ENCODE measurements at regions not wholly inside any gene's neighbourhood (a gene's known extent, or its start where the extent isn't known, plus 50 kb on each side); places are given as distances from the start of the nearest gene placed in this dataset.
A peak's percentile ranks its signal among the peaks of the same experiment; 100 is the strongest.

- no peak for TF ChIP-seq NFIC (IDR thresholded peaks at IDR 0.05)
- no peak for TF ChIP-seq CREB1 (IDR thresholded peaks at IDR 0.05; ENCODE audit: low read depth)
- TF ChIP-seq ZBTB7A (IDR thresholded peaks at IDR 0.05; ENCODE audit: low read depth) = no peak
- no peak for TF ChIP-seq FOXM1 (IDR thresholded peaks at IDR 0.05; ENCODE audit: borderline replicate concordance, low read depth)
- no peak for TF ChIP-seq REST (IDR thresholded peaks at IDR 0.05; ENCODE audit: low read depth)
- TF ChIP-seq RAD21 (IDR thresholded peaks at IDR 0.05; ENCODE audit: low read depth) = no peak
- TF ChIP-seq EGR1 (IDR thresholded peaks at IDR 0.05) = no peak
These were observed 212.2 kb upstream of the FAT1 start for GRCh38 chr4:186935901-186936300.

DNA sequence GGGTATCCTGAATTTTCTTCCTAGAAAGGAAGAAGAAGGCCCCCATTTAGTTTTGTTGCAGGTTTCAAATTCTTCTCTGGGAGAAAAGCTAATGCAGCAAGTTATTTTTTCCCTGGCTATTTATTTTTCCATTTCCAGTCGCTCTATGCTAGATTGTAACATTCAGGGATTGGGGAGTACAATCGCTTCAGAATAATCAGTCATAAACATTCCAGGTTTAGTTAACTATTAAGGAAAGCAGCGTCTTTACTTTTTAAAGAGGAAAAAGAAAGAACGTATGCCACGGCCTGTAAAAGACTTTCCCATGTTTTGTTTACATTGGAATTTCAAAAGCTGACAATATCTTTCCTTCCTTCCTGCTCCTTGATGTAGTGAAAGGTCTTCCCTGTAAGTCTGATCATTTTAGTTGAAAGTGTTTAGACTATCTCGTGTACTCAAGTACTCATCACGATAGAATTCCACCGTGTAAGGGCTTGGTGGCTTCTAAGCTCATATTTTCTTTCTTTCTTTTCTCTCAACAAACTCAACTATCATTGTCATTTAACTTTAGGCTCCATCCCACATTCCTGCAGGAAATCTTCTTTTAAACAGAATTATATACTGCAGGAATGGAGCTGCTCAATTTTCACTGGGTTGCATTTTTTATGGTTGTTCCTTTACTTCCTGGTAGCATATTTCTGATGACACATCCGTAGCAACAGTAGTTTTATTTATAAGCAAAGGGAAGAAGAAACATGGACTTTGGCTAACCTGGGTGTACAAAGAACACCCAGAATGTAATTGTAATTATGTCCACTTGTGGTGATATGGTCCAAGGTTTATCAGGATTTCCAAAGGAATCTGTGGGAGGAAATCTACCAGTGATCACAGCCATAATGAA is 213.1 kb upstream of the FAT1 start:
- TF ChIP-seq FOXM1 (IDR thresholded peaks at IDR 0.05; ENCODE audit: borderline replicate concordance, low read depth) (no peak), TEAD4 (IDR thresholded peaks at IDR 0.05) (no peak), RAD21 (IDR thresholded peaks at IDR 0.05; ENCODE audit: low read depth) (no peak), YY1 (IDR thresholded peaks at IDR 0.05; ENCODE audit: low read depth) (no peak), REST (IDR thresholded peaks at IDR 0.05; ENCODE audit: low read depth) (no peak)

DNA sequence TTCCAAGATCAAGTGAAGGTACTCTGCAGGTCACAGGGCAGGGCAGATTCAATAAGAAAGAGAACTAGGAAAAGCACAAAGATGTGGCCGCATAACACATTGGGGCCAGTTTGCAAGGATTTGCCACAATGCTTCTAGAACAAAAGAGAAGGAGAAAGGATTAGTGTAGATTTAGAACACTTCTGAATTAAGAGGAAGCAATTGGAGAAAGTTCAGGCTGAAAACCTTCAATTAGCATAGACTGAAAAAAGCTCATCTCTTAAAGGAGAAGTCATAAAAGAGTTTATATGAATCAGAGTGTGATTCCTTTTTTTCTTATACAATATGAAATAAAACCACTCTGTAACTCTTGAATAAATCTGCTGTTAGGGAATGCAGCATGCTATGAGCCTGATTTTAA is 215.6 kb upstream of the FAT1 start:
- TF ChIP-seq NFIC (IDR thresholded peaks at IDR 0.05) (no peak), TAF1 (IDR thresholded peaks at IDR 0.05; ENCODE audit: low read depth) (no peak), TCF12 (IDR thresholded peaks at IDR 0.05; ENCODE audit: low read depth) (no peak), EGR1 (IDR thresholded peaks at IDR 0.05) (no peak), RAD21 (IDR thresholded peaks at IDR 0.05; ENCODE audit: low read depth) (no peak), EP300 (IDR thresholded peaks at IDR 0.05; ENCODE audit: borderline replicate concordance) (no peak), ZBTB7A (IDR thresholded peaks at IDR 0.05; ENCODE audit: low read depth) (no peak), CEBPB (IDR thresholded peaks at IDR 0.05) (no peak), YY1 (IDR thresholded peaks at IDR 0.05; ENCODE audit: low read depth) (no peak), USF1 (IDR thresholded peaks at IDR 0.05) (no peak), FOXM1 (IDR thresholded peaks at IDR 0.05; ENCODE audit: borderline replicate concordance, low read depth) (no peak)

- TF ChIP-seq FOXM1 (IDR thresholded peaks at IDR 0.05; ENCODE audit: borderline replicate concordance, low read depth) (no peak), TCF12 (IDR thresholded peaks at IDR 0.05; ENCODE audit: low read depth) (no peak), CREB1 (IDR thresholded peaks at IDR 0.05; ENCODE audit: low read depth) (no peak), EP300 (IDR thresholded peaks at IDR 0.05; ENCODE audit: borderline replicate concordance) (no peak), CEBPB (IDR thresholded peaks at IDR 0.05) (no peak), NFIC (IDR thresholded peaks at IDR 0.05) (no peak), TAF1 (IDR thresholded peaks at IDR 0.05; ENCODE audit: low read depth) (no peak), MAX (IDR thresholded peaks at IDR 0.05) (no peak), EGR1 (IDR thresholded peaks at IDR 0.05) (no peak), YY1 (IDR thresholded peaks at IDR 0.05; ENCODE audit: low read depth) (no peak)
These were observed 216.1 kb upstream of the FAT1 start for GRCh38 chr4:186939766-186940165.

GRCh38 chr4:186940476-186940875 is 216.8 kb upstream of the FAT1 start:
- no peak for TF ChIP-seq CREB1 (IDR thresholded peaks at IDR 0.05; ENCODE audit: low read depth)
- no peak for TF ChIP-seq TEAD4 (IDR thresholded peaks at IDR 0.05)
- TF ChIP-seq USF1 (IDR thresholded peaks at IDR 0.05) = no peak
- no peak for TF ChIP-seq FOXM1 (IDR thresholded peaks at IDR 0.05; ENCODE audit: borderline replicate concordance, low read depth)
- TF ChIP-seq CEBPB (IDR thresholded peaks at IDR 0.05) = no peak
- no peak for TF ChIP-seq TAF1 (IDR thresholded peaks at IDR 0.05; ENCODE audit: low read depth)
- TF ChIP-seq EP300 (IDR thresholded peaks at IDR 0.05; ENCODE audit: borderline replicate concordance) = no peak

GRCh38 chr4:186942758-186943377 is 219.2 kb upstream of the FAT1 start:
- TF ChIP-seq CEBPB (IDR thresholded peaks at IDR 0.05) (no peak), USF1 (IDR thresholded peaks at IDR 0.05) (0 out of 2 replicates have a peak, but pooled peaks have one; percentile 22)

Measured in Ishikawa (cell line).